PC-3 (cell line): ENCODE measurements at regions not wholly inside any gene's neighbourhood (a gene's known extent, or its start where the extent isn't known, plus 50 kb on each side); places are given as distances from the start of the nearest gene placed in this dataset.

Experiments
- ATAC-seq: fragments of 200-7000 bp; cut with Tn5 transposase; 2 replicates; pipeline ENCODE4 v1.9.1; 2020; ENCODE audit warnings: mild to moderate bottlenecking, moderate library complexity
- BruUV-seq: library from RNA; stranded (reverse); fragments of 400-500 nt; replicated peaks from 2 replicates; lab custom pipeline; 2021; lab: Mats Ljungman, UMichigan
- CTCF ChIA-PET: fragments of 300-600 bp; sonication (Branson Sonifier 250); formaldehyde crosslinking; loops from one replicate; lab custom pipeline; 2022; ENCODE audit warnings: antibody characterized with exemption; lab: Charles Lee
- POLR2A ChIA-PET: fragments of 300-600 bp; sonication (Branson Sonifier 250); formaldehyde crosslinking; loops from one replicate; lab custom pipeline; 2022; ENCODE audit warnings: antibody characterized with exemption; ENCODE audit not compliant: unreplicated experiment; lab: Charles Lee
- DNase-seq: peaks from one replicate; pipeline ENCODE4 v3.0.0-alpha.2; 2015
- H2AFZ ChIP-seq: fragments of 300-600 bp; sonication (generic); 2 replicates; pipeline ENCODE4 v1.6.0; 2016; ENCODE audit warnings: antibody characterized with exemption, low read length
- H3F3A ChIP-seq: fragments of 300-600 bp; sonication (generic); one replicate; pipeline ENCODE4 v1.6.0; 2017; ENCODE audit warnings: antibody characterized with exemption, low read length, control low read depth, mild to moderate bottlenecking; ENCODE audit not compliant: unreplicated experiment
- H3K27ac ChIP-seq: fragments of 300-600 bp; sonication (generic); 2 replicates; pipeline ENCODE4 v1.5.1; 2016; ENCODE audit warnings: mild to moderate bottlenecking, low read length
- H3K27me3 ChIP-seq: fragments of 300-600 bp; sonication (generic); 2 replicates; pipeline ENCODE4 v1.6.1; 2016; ENCODE audit warnings: low read length, mixed read lengths
- H3K36me3 ChIP-seq: fragments of 300-600 bp; sonication (generic); 2 replicates; pipeline ENCODE4 v1.6.1; 2016; ENCODE audit warnings: low read depth, mixed run types, low read length, mixed read lengths
- H3K4me1 ChIP-seq: fragments of 300-600 bp; sonication (generic); 2 replicates; pipeline ENCODE4 v1.5.1; 2016; ENCODE audit warnings: low read length; ENCODE audit not compliant: insufficient read depth
- H3K4me2 ChIP-seq: fragments of 300-600 bp; sonication (generic); 2 replicates; pipeline ENCODE4 v1.6.0; 2016; ENCODE audit warnings: low read length
- H3K4me3 ChIP-seq: fragments of 300-600 bp; sonication (generic); 2 replicates; pipeline ENCODE4 v1.5.1; 2016; ENCODE audit warnings: mild to moderate bottlenecking, low read length, mixed read lengths
- H3K79me2 ChIP-seq: fragments of 300-600 bp; sonication (generic); 2 replicates; pipeline ENCODE4 v1.6.1; 2017; ENCODE audit warnings: low read length, mixed read lengths
- H3K9ac ChIP-seq: fragments of 300-600 bp; sonication (generic); 2 replicates; pipeline ENCODE4 v1.6.0; 2016; ENCODE audit warnings: mild to moderate bottlenecking, low read length
- H3K9me2 ChIP-seq: fragments of 300-600 bp; sonication (generic); replicated peaks from 2 replicates; pipeline ENCODE4 v1.6.1; 2016; ENCODE audit warnings: mixed run types, low read length, mixed read lengths
- H3K9me3 ChIP-seq: fragments of 300-600 bp; sonication (generic); 2 replicates; pipeline ENCODE4 v1.6.1; 2016; ENCODE audit warnings: low read length, mixed read lengths
- H4K20me1 ChIP-seq: fragments of 300-600 bp; sonication (generic); 2 replicates; pipeline ENCODE4 v1.6.1; 2016; ENCODE audit warnings: low read length, mixed read lengths
- EZH2 ChIP-seq: fragments of 300-600 bp; sonication (generic); IDR thresholded peaks from one replicate; pipeline ENCODE4 v1.6.1; 2017; ENCODE audit warnings: antibody characterized with exemption, mild to moderate bottlenecking, low read length; ENCODE audit not compliant: unreplicated experiment
- EZH2phosphoT487 ChIP-seq: fragments of 300-600 bp; sonication (generic); IDR thresholded peaks from 2 replicates; pipeline ENCODE4 v1.6.1; 2018; ENCODE audit warnings: mild to moderate bottlenecking, antibody characterized with exemption, low read length, borderline replicate concordance
- intact Hi-C: fragments of 100-400 bp; cut with micrococcal nuclease; formaldehyde crosslinking; loops from 2 replicates; pipeline ENCODE4 v1.9.0; 2023
- TF ChIP-seq, protein P1 (sequence below): fragments of 300-600 bp; sonication (generic); conservative IDR thresholded peaks from 2 replicates; pipeline ENCODE4 v1.5.1; 2017; ENCODE audit warnings: antibody characterized with exemption, low read depth, mild to moderate bottlenecking, low read length

DNA sequence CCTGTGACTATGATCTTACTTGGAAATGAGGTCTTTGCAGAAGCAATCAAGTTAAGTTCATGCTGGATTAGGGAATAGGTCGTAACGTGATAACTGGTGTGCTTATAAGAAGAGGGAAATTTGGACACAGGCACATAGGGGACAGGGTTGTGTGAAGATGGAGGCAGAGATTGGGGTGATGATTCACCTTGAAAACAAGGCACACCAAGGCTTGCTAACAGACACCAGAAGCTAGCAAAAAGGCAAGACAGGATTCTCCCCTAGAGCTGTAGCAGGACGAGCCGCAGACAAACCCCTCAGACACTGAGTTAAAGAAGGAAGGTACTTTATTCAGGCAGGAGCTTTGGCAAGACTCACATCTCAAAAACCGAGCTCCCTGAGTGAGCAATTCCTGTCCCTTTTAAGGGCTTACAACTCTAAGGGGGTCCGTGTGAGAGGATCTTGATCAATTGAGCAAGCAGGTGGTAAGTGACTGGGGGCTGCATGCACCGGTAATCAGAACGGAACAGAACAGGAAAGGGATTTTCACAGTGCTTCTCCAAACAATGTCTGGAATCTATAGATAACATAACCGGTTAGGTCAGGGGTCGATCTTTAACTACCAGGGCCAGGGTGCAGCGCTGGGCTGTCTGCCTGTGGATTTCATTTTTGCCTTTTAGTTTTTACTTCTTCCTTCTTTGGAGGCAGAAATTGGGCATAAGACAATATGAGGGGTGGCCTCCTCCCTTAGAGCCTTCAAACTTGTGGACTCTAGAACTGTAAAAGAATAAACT lies 57.5 kb upstream of the S1PR3 start:
- H3K79me2 ChIP-seq, result no peaks in the 10 kb centered on the region
- no peak for ATAC-seq
- H3K27ac ChIP-seq, result no peak overlapping the region
- H3F3A ChIP-seq, result no peaks in the 10 kb centered on the region
- no TSS peak for BruUV-seq
- TF ChIP-seq EZH2phosphoT487 (no peak), EZH2 (no peak)
- TF ChIP-seq, protein P1, sequence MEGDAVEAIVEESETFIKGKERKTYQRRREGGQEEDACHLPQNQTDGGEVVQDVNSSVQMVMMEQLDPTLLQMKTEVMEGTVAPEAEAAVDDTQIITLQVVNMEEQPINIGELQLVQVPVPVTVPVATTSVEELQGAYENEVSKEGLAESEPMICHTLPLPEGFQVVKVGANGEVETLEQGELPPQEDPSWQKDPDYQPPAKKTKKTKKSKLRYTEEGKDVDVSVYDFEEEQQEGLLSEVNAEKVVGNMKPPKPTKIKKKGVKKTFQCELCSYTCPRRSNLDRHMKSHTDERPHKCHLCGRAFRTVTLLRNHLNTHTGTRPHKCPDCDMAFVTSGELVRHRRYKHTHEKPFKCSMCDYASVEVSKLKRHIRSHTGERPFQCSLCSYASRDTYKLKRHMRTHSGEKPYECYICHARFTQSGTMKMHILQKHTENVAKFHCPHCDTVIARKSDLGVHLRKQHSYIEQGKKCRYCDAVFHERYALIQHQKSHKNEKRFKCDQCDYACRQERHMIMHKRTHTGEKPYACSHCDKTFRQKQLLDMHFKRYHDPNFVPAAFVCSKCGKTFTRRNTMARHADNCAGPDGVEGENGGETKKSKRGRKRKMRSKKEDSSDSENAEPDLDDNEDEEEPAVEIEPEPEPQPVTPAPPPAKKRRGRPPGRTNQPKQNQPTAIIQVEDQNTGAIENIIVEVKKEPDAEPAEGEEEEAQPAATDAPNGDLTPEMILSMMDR, result no peak
- H3K9me2 ChIP-seq, result no peaks in the 10 kb centered on the region
- POLR2A ChIA-PET, result no interaction called here
- intact Hi-C loops, result no loop called here
- H3K36me3 ChIP-seq, result no peaks in the 10 kb centered on the region
- H4K20me1 ChIP-seq, result no peaks in the 10 kb centered on the region
- H3K4me1 ChIP-seq, result peaks cover 10% of the 10 kb centered on the region
- no peaks in the 10 kb centered on the region for H3K9me3 ChIP-seq
- CTCF ChIA-PET, result no interaction called here
- H3K9ac ChIP-seq, result no peak overlapping the region
- no peak for DNase-seq
- H3K4me2 ChIP-seq, result no peak overlapping the region
- H3K4me3 ChIP-seq, result no peak overlapping the region
- no peaks in the 10 kb centered on the region for H3K27me3 ChIP-seq
- no peak overlapping the region for H2AFZ ChIP-seq

DNA sequence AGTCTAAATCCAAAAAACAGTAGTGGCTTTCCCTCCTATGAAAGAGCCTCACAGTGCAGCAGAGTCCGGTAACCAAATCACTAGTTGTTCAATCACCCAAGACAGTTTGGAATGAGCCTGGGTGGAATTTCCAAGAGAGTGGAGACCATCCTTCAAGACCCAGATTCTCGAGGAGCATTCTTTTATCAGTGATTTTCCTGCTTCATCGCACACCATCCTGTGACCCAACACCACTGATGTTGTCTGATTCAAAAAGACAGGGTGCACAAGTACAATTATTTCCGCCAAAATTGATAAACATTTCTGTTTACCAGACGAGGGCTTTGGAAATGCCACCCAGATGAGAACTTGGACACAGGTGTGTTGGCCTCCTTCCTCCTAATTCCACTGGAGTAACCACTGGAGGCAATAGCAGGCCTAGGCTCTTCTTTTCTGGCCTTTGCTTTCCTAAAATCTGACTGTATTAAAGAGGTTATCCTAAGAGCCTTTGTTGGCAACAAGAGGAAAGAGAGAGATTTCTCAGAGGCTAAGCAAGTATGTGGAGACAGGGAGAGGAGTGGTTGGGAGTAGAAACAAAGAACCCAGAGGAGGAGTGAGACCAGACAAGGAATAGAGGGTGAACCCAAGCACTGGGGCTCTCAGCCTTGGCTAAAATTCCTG lies 56.3 kb upstream of the S1PR3 start:
- Histone ChIP-seq H3K27ac (no peak overlapping the region), H3K27me3 (no peaks in the 10 kb centered on the region), H3K36me3 (no peaks in the 10 kb centered on the region), H4K20me1 (no peaks in the 10 kb centered on the region), H3K9me2 (no peaks in the 10 kb centered on the region), H2AFZ (no peak overlapping the region), H3K9ac (no peak overlapping the region), H3K9me3 (no peaks in the 10 kb centered on the region), H3K4me2 (no peak overlapping the region), H3F3A (no peaks in the 10 kb centered on the region), H3K79me2 (no peaks in the 10 kb centered on the region), H3K4me3 (no peak overlapping the region), H3K4me1 (peaks cover 13% of the 10 kb centered on the region)
- ChIA-PET CTCF (no interaction called here), POLR2A (no interaction called here)
- TF ChIP-seq EZH2 (no peak), EZH2phosphoT487 (no peak)
- TF ChIP-seq, protein P1, result no peak
- intact Hi-C loops, result no loop called here
- DNase-seq, result no peak
- ATAC-seq, result no peak
- BruUV-seq, result no TSS peak

DNA sequence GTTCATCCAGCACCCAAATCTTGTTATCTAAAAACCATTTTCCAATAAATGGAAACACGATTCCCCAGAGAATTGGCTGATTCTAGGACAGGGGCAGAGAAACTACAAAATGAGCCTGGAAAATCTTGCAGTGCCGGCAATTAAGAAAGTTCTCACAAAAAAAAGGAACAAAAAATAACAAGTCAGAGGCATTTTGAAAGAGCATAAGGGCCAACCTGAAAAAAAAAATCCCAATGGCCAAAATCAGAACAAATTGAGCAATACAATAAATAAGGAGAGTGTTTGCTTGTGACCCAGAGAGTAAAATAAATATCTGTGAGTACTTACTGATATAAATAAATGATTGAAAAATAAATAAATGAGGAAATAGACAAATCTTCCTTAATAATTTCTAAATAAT lies 55.1 kb upstream of the S1PR3 start:
- no peak for DNase-seq
- Histone ChIP-seq H3K4me2 (no peak overlapping the region), H3K9me2 (no peaks in the 10 kb centered on the region), H3K27ac (no peak overlapping the region), H3F3A (no peaks in the 10 kb centered on the region), H3K27me3 (no peaks in the 10 kb centered on the region), H3K9ac (no peak overlapping the region), H3K36me3 (no peaks in the 10 kb centered on the region), H3K4me1 (peaks cover 13% of the 10 kb centered on the region), H3K4me3 (no peak overlapping the region), H2AFZ (no peak overlapping the region), H3K79me2 (no peaks in the 10 kb centered on the region), H3K9me3 (no peaks in the 10 kb centered on the region), H4K20me1 (no peaks in the 10 kb centered on the region)
- TF ChIP-seq EZH2 (no peak), EZH2phosphoT487 (no peak)
- TF ChIP-seq, protein P1, result no peak
- intact Hi-C loops, result no loop called here
- ChIA-PET POLR2A (no interaction called here), CTCF (no interaction called here)
- no TSS peak for BruUV-seq
- no peak for ATAC-seq
